WTC11 (cell line): ENCODE measurements at regions not wholly inside any gene's neighbourhood (a gene's known extent, or its start where the extent isn't known, plus 50 kb on each side); places are given as distances from the start of the nearest gene placed in this dataset.

Experiments
- ATAC-seq: fragments of 200-7000 bp; cut with Tn5 transposase; 2 replicates; pipeline ENCODE4 v1.10.0; 2021; ENCODE audit warnings: mild to moderate bottlenecking, moderate library complexity
- CTCF ChIA-PET: fragments of 300-600 bp; sonication (Branson Sonifier 250); formaldehyde crosslinking; loops from one replicate; lab custom pipeline; 2021; ENCODE audit warnings: antibody characterized with exemption; lab: Charles Lee
- POLR2A ChIA-PET: fragments of 350-600 bp; sonication (Branson Sonifier 250); formaldehyde crosslinking; loops from one replicate; lab custom pipeline; 2021; ENCODE audit warnings: antibody characterized with exemption; lab: Charles Lee
- DNase-seq: peaks from one replicate; pipeline ENCODE4 v3.0.0; 2021; ENCODE audit warnings: low spot score
- H3K27ac Mint-ChIP-seq: 2 replicates; pipeline ENCODE4 v1.8.0; 2021; ENCODE audit warnings: mixed read lengths
- H3K27me3 Mint-ChIP-seq: 2 replicates; pipeline ENCODE4 v1.8.0; 2021; ENCODE audit warnings: low read depth, mild to moderate bottlenecking, moderate library complexity, mixed read lengths
- H3K36me3 Mint-ChIP-seq: 2 replicates; pipeline ENCODE4 v1.8.0; 2021; ENCODE audit warnings: mixed read lengths
- H3K4me1 Mint-ChIP-seq: 2 replicates; pipeline ENCODE4 v1.8.0; 2022; ENCODE audit warnings: mixed read lengths
- H3K4me3 Mint-ChIP-seq: 2 replicates; pipeline ENCODE4 v1.8.0; 2021; ENCODE audit warnings: mild to moderate bottlenecking, moderate library complexity, mixed read lengths
- H3K9me3 Mint-ChIP-seq: 2 replicates; pipeline ENCODE4 v1.8.0; 2021; ENCODE audit warnings: mixed read lengths
- CDX4 ChIP-seq: fragments of 250-450 bp; sonication (Bioruptor Pico); IDR thresholded peaks from 2 replicates; pipeline ENCODE4 v1.9.0; 2021; ENCODE audit warnings: moderate library complexity, mild to moderate bottlenecking, inconsistent platforms, borderline replicate concordance
- E2F4 ChIP-seq: sonication (generic); formaldehyde crosslinking; IDR thresholded peaks from 2 replicates; pipeline ENCODE4 v1.8.1; 2022; ENCODE audit warnings: low read depth, mild to moderate bottlenecking, moderate library complexity, missing genetic modification reagents, borderline replicate concordance
- ERG ChIP-seq: fragments of 250-450 bp; sonication (Bioruptor Pico); IDR thresholded peaks from 2 replicates; pipeline ENCODE4 v1.8.0; 2021; ENCODE audit warnings: mild to moderate bottlenecking
- GABPB1 ChIP-seq: sonication (generic); formaldehyde crosslinking; IDR thresholded peaks from 2 replicates; pipeline ENCODE4 v1.8.1; 2023; ENCODE audit warnings: mild to moderate bottlenecking, missing genetic modification reagents
- HMGA2 ChIP-seq: fragments of 250-450 bp; sonication (Bioruptor Pico); IDR thresholded peaks from 2 replicates; pipeline ENCODE4 v1.4.0; 2021; ENCODE audit warnings: mild to moderate bottlenecking, moderate library complexity
- MXD4 ChIP-seq: fragments of 250-450 bp; sonication (Bioruptor Pico); IDR thresholded peaks from 2 replicates; pipeline ENCODE4 v1.8.0; 2021; ENCODE audit warnings: mild to moderate bottlenecking, moderate library complexity, borderline replicate concordance
- MYBL2 ChIP-seq: sonication (generic); formaldehyde crosslinking; IDR thresholded peaks from 2 replicates; pipeline ENCODE4 v1.8.1; 2023; ENCODE audit warnings: mild to moderate bottlenecking, moderate library complexity, missing genetic modification reagents
- NFYB ChIP-seq: sonication (generic); formaldehyde crosslinking; conservative IDR thresholded peaks from 2 replicates; pipeline ENCODE4 v1.8.0; 2022; ENCODE audit warnings: low read depth, missing genetic modification reagents
- RELA ChIP-seq: sonication (generic); formaldehyde crosslinking; IDR thresholded peaks from 2 replicates; pipeline ENCODE4 v1.8.1; 2022; ENCODE audit warnings: missing genetic modification reagents, mild to moderate bottlenecking, borderline replicate concordance
- STAT6 ChIP-seq: sonication (generic); formaldehyde crosslinking; conservative IDR thresholded peaks from 2 replicates; pipeline ENCODE4 v1.8.1; 2023; ENCODE audit warnings: mild to moderate bottlenecking, low read depth, missing genetic modification reagents, moderate library complexity
- ZMAT4 ChIP-seq: fragments of 250-450 bp; sonication (Bioruptor Pico); IDR thresholded peaks from 2 replicates; pipeline ENCODE4 v1.9.0; 2021; ENCODE audit warnings: mild to moderate bottlenecking
- ZNF138 ChIP-seq: sonication (generic); formaldehyde crosslinking; conservative IDR thresholded peaks from 2 replicates; pipeline ENCODE4 v1.8.1; 2022; ENCODE audit warnings: mild to moderate bottlenecking, moderate library complexity, missing genetic modification reagents
- ZNF512 ChIP-seq: sonication (generic); formaldehyde crosslinking; IDR thresholded peaks from 2 replicates; pipeline ENCODE4 v1.8.1; 2022; ENCODE audit warnings: missing genetic modification reagents, borderline replicate concordance

GRCh38 chr22:47267513-47268282 is 505.2 kb downstream of the TBC1D22A start (continued):
- no peak for TF ChIP-seq ZNF512 (CRISPR knock-in tag)

GRCh38 chr22:47266329-47266728 is 503.9 kb downstream of the TBC1D22A start:
- H3K27ac Mint-ChIP-seq: no peak overlapping the region
- ChIA-PET POLR2A (no interaction called here), CTCF (no interaction called here)
- DNase-seq: no peak
- ATAC-seq: no peak
- H3K36me3 Mint-ChIP-seq: peaks cover 8% of the 10 kb centered on the region; the same call in 1 of the 2 replicates
- peaks cover 69% of the 10 kb centered on the region for H3K9me3 Mint-ChIP-seq
- H3K4me3 Mint-ChIP-seq: no peak overlapping the region
- H3K4me1 Mint-ChIP-seq: no peaks in the 10 kb centered on the region
- TF ChIP-seq RELA (CRISPR knock-in tag) (no peak), E2F4 (CRISPR knock-in tag) (no peak), HMGA2 (no peak), CDX4 (CRISPR knock-in tag) (no peak), ZMAT4 (CRISPR knock-in tag) (no peak), NFYB (CRISPR knock-in tag) (no peak), MYBL2 (CRISPR knock-in tag) (no peak), STAT6 (CRISPR knock-in tag) (no peak), ERG (CRISPR knock-in tag) (no peak), GABPB1 (CRISPR knock-in tag) (no peak), ZNF512 (CRISPR knock-in tag) (no peak), ZNF138 (CRISPR knock-in tag) (no peak), MXD4 (CRISPR knock-in tag) (no peak)
- peaks cover 8% of the 10 kb centered on the region for H3K27me3 Mint-ChIP-seq
